HL-60 (cell line): ENCODE measurements at regions not wholly inside any gene's neighbourhood (a gene's known extent, or its start where the extent isn't known, plus 50 kb on each side); places are given as distances from the start of the nearest gene placed in this dataset.

Source experiments
- GABPA ChIP-seq: IDR thresholded peaks from 2 replicates; pipeline ENCODE4 v1.6.1; 2012; ENCODE audit warnings: low read depth
- POLR2AphosphoS5 ChIP-seq: IDR thresholded peaks from 2 replicates; pipeline ENCODE4 v1.6.1; 2012; ENCODE audit warnings: low read depth
- SPI1 ChIP-seq: IDR thresholded peaks from 2 replicates; pipeline ENCODE4 v1.6.1; 2012; ENCODE audit warnings: low read depth, mild to moderate bottlenecking, borderline replicate concordance
- TF ChIP-seq, protein P1 (sequence below): IDR thresholded peaks from one replicate; pipeline ENCODE4 v1.5.1; 2011; ENCODE audit warnings: low read length, control low read depth, inconsistent platforms; ENCODE audit not compliant: insufficient read depth

DNA sequence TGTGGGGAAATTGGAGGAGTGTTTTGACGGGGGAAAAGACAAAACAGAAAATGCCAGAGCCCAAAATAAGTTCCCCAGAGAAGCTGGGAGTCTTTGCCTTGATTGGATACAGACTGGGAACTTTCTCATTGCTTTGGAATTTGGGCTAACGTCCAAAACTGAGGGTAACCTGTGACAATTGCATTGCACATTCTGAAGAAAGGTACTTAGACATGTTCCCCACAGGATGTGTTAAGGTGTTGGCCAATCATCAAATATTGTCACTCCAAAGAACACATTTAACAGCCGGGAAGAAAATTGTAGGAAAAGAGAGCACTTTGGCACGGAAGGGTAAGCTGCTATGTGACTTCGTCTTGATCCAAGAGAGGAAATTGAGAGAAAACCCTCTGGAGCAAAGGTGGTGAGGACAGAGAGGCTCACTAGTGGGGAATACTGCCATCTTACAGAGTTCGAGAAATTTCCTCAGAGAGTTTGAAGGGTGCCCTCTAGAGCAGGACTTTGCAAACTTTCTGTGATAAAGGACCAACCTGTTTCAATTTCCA is 619.5 kb upstream of the TBL1XR1 start:
- TF ChIP-seq, protein P1, sequence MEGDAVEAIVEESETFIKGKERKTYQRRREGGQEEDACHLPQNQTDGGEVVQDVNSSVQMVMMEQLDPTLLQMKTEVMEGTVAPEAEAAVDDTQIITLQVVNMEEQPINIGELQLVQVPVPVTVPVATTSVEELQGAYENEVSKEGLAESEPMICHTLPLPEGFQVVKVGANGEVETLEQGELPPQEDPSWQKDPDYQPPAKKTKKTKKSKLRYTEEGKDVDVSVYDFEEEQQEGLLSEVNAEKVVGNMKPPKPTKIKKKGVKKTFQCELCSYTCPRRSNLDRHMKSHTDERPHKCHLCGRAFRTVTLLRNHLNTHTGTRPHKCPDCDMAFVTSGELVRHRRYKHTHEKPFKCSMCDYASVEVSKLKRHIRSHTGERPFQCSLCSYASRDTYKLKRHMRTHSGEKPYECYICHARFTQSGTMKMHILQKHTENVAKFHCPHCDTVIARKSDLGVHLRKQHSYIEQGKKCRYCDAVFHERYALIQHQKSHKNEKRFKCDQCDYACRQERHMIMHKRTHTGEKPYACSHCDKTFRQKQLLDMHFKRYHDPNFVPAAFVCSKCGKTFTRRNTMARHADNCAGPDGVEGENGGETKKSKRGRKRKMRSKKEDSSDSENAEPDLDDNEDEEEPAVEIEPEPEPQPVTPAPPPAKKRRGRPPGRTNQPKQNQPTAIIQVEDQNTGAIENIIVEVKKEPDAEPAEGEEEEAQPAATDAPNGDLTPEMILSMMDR = no peak
- TF ChIP-seq GABPA = no peak
- TF ChIP-seq SPI1 = no peak
- no peak for TF ChIP-seq POLR2AphosphoS5
